GM18873 (cell line): ENCODE measurements at regions not wholly inside any gene's neighbourhood (a gene's known extent, or its start where the extent isn't known, plus 50 kb on each side); places are given as distances from the start of the nearest gene placed in this dataset.
"Not testable (repeated sequence)": the region's sequence is repeated elsewhere in the genome, so short reads cannot be mapped to it uniquely, and the experiment has no call there.

Experiments
- ATAC-seq: cut with Tn5 transposase; IDR thresholded peaks from one replicate; pipeline ENCODE4 v1.9.1; 2021; ENCODE audit warnings: mild to moderate bottlenecking, moderate library complexity, moderate number of reproducible peaks; ENCODE audit not compliant: unreplicated experiment, low FRiP score

DNA sequence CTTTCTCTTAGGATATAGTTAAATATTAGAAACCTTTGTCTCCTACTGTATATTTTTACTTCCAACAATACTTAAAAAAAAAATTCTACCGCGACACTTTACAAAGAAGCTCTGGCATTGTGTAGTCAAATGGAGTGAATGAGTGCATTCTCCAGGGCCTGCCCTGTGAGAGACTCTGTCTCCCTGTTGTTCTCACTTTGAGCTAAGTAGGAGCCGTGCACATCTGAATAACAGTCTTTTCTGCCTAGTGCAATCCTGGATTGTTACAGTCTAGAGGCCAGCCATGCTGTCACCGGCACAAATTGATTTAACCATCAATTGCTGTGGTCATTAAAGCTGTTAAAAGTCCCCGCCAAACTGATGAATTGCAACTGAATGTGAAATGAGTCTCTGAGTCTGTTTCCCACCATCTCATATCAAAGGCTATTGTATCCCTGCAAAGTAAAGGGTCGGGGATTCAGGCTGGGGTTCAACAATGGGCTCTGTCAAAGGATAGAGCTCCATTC is 156.0 kb downstream of the RFPL4B start:
- ATAC-seq: no peak

DNA sequence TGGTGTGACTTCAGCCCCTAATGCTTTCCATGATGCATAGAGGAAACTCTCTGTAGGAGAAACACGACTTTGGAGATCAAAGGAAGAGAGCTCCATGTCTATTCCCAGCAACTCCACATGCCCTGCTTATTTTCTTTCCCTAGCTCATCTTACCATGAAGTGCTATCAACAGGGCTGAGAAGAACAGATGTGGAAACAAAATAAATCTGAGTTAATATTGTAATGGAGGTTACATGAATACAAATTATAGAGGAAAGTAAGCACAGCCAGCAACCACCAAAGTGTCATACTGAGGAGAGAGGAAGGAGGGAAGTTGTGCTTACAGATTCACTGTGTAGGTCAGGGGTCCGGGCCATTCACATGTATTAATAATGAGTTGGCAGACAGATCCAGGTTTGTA is 157.5 kb downstream of the RFPL4B start:
- no peak for ATAC-seq

DNA sequence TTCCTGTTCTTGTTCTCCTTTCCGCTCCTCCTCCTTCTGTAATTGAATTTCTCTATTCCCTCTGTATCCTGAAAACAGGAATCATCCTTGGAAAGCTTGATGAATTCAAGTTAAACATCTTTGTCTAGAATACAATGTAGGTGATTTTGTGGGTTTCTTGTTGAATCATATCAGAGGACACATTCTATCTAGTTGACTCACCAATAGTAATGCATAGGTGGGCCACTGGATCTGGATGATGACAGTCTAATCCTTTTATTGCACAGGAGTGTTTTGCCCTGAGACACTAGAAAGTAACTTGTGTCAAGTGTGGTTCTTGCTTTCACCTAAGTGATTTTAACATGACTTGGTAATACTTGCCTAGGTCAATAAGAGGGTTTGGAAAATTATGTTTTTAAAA is 164.3 kb downstream of the RFPL4B start:
- no peak for ATAC-seq

DNA sequence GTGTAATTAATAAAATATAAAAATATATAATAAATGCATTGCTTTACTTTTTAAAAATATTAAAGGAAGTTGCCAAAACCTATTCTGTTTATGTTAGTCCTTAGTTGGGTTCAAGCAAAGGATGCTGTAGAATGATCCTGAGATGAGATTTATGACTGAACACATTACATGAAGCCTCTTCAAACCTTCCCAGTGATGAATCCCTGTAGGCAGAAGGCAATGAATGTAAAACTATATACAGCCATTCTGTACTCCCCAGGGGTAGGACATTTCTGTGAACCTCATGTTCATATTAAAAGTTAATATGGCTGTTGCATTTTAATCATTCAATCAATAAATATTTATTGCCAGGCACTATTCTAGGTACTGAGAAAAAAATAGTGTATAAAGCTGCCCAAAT is 166.0 kb downstream of the RFPL4B start:
- ATAC-seq: no peak

DNA sequence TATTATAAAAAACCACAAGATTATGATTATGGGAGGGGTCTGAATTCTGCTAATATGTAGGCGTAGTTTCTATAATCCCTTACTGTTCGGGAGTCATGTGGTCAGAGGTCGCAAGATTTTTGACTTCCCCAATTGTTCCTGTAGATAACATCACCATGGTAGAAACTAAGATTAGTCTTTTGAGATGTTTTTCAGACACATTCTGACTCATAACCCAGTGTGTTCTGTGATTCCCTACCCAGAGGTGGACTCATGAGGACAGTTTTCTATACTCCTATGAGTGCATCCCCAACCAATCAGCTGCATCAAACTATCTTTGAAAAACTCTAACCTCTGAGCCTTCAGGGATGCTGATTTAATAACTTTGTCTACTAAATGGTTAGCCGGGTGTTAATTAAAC is 175.5 kb downstream of the RFPL4B start:
- ATAC-seq: no peak

DNA sequence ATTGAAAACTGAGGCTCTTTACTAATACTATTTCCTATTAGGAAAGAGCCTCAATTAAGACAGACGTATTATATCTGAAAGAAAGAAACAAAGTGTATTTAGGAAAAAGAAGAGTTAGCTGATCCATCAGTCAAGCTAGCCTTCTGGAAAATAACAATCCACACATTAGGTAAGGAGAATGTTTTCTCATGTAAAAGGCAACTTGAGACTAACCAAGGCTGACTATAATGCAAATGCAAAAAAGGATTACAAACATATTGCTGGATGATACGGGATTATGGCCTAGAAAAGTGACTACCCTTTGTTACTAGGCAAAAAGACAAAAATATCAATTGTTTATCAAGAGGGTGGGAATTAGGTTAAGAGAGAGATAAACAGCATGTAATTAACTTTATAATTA is 176.9 kb downstream of the RFPL4B start:
- no peak for ATAC-seq

DNA sequence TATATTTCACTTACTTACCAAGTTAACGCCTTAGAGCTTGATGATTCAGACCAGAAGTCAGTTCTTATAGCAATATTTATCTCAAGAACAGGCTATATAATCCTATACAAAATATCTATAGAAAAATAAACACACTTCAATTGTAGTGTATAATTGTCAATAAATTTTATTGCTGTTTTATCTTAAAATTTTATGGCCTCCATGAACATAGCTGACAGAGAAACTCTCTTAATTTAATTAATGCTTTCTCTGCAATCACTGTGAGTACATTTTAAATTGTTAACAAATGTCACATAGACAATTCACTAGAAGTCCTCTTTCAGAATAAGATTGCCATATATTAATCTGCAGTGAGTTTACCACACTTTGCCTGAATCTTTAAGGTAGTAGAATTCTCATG is 178.6 kb downstream of the RFPL4B start:
- ATAC-seq: no peak

DNA sequence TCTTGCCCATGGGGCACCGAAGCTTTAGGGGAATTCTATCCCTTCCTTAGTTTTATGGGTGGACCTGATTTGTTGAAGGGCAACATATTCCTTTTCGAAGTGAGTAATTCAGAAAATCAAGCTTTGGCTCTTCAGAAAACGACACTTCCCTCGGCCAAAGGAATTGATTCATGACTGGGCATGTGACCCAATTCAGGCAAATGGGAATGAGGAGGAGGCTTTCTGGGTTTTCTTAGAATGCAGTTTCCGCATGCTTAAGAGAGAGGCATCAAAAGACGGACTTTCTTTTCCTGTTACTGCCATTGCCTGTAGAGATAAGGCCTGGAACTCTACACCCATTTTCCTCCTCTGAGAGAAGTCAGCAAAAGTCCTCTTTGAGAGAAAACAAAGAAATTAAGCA is 179.5 kb downstream of the RFPL4B start:
- ATAC-seq: no peak

DNA sequence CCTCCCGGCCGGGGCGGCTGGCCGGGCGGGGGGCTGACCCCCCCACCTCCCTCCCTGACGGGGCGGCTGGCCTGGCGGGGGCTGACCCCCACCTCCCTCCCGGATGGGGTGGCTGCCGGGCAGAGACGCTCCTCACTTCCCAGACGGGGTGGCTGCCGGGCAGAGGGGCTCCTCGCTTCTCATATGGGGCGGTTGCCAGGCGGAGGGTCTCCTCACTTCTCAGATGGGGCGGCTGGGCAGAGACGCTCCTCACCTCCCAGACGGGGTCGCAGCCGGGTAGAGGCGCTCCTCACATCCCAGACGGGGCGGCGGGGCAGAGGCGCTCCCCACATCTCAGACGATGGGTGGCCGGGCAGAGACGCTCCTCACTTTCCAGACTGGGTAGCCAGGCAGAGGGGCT is 181.2 kb downstream of the RFPL4B start:
- not testable (repeated sequence) for ATAC-seq

DNA sequence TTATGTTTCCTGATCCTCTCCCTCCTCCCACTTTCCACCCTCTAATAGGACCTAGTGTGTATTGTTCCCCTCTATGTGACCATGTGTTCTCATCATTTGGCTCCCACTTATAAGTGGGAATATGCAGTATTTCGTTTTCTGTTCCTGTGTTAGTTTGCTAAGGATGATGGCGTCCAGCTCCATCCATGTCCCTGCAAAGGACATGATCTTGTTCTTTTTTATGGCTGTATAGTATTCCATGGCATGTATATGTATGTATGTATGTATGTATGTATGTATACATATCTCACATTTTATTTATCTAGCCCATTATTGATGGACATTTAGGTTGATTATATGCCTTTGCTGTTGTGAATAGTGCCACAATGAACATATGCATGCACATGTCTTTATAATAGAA is 188.7 kb downstream of the RFPL4B start:
- ATAC-seq: no peak

DNA sequence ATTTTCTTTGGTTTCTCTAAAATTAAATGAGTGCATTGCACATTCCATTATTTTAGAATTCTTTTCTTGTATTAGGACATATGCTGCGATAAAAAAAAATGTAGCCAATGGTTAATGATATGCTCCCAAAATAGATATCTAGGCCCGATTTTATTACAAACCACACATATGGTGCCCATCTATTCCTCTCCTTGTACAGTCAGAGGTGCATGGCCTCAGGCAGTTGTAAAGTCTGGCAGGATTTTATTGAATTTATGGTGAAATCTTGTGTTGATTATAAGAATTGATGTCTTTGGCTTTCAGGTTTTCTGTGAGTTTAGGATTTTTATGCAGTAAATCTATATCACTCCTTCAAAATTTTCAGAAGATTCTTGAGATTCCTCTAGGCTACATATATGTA is 192.2 kb downstream of the RFPL4B start:
- no peak for ATAC-seq

DNA sequence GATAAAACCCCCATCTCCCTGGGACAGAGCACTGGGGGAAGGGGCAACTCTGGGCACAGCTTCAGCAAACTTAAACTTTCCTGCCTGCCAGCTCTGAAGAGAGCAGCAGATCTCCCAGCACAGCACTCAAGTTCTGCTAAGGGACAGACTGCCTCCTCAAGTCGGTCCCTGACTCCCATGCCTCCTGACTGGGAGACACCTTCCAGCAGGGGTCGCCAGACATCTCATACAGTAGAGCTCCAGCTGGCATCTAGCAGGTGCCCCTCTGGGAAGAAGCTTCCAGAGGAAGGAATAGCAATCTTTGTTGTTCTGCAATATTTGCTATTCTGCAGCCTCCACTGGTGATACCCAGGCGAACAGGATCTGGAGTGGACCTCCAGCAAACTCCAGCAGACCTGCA is 194.7 kb downstream of the RFPL4B start:
- ATAC-seq: not testable (repeated sequence)

DNA sequence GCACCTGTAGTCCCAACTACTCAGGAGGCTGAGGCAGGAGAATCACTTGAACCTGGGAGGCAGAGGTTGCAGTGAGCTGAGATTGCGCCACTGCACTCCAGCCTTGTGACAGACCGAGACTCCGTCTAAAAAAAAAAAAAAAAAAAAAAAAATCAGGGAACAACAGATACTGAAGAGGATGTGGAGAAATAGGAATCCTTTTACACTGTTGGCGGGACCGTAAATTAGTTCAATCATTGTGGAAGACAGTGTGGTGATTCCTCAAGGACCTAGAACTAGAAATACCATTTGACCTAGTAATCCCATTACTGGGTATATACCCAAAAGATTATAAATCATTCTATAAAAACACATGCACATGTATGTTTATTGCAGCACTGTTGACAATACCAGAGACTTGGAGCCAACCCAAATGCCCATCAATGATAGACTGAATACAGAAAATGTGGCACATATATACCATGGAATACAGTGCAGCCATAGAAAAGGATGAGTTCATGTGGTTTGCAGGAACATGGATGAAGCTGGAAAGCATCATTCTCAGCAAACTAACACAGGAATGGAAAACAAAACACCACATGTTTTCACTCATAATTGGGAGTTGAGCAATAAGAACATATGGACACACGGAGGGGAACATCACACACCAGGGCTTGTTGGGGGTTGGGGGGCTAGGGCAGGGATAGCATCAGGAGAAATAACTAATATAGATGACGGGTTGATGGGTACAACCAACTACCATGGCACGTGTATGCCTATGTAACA is 200.4 kb downstream of the RFPL4B start:
- not testable (repeated sequence) for ATAC-seq

DNA sequence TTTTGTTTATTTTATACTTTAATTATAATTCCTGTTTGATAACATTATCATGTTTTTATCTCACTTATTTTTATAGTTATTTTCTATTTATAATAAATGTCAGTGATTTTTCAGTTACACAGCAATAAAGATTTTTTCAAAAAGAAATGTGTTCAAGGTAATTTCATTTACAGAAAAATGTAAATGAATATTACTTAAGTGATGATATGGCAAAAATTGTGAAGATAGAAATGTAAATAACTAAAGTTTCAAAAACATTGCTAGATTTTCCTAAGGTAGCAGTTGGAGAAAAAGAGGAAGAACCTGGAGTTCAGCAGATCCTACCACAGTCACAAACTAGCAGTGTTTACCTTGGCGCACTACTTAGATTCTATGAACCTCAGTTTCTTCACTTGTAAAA is 202.6 kb downstream of the RFPL4B start:
- ATAC-seq: no peak

DNA sequence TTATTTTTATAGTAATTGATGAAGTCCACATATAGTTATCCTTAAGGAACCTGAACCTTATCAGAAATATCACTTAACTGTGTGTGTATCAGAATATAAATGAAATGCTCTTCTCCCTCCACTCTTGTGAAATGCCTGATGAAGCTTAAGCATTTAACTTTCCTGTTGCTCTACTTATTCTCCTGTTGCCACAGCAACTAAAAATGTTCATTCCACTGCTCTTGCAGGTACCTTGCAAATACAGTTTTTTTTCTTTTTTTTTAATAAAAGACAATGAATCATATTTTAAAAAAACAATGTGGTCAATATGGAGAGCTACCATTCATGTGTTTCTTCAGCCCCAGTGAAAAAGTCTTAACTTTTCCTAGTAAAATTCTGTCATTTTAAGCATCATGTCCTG is 210.3 kb downstream of the RFPL4B start:
- no peak for ATAC-seq

DNA sequence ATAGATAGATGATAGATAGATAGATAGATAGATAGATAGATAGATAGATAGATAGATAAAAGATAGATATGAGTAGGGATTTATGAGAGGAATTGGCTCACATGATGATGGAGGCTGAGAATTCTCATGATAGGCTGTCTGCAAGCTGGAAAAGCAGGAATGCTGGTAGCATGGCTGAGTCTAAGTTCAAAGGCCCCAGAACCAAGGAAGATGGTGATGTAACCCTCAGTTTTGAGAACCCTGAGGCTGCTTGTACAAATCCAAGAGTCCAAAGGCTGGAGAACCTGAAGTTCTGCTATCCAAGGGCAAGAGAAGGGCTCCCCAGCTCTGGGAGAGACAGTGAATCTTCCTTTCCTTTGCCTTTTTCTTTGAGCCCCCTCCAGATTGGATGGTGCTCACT is 210.8 kb downstream of the RFPL4B start:
- no peak for ATAC-seq

DNA sequence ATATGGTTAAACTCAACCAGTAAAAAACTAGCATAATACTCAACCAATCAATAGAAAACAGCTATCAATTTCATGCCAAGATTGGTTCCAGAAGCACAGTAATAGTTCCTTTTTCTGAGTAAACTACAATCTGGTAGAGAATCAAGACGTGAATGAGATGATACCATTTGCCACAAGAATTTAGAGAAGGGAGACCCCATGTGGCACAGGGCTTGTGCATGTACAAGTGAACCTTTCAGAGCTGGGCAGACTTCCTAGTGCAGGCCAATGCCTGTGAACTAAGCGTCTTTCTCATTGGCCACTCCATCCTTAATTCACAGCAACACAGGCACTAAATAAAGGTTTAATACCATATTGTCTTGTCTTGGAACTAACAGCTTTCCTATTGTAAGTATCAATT is 213.5 kb downstream of the RFPL4B start:
- no peak for ATAC-seq

DNA sequence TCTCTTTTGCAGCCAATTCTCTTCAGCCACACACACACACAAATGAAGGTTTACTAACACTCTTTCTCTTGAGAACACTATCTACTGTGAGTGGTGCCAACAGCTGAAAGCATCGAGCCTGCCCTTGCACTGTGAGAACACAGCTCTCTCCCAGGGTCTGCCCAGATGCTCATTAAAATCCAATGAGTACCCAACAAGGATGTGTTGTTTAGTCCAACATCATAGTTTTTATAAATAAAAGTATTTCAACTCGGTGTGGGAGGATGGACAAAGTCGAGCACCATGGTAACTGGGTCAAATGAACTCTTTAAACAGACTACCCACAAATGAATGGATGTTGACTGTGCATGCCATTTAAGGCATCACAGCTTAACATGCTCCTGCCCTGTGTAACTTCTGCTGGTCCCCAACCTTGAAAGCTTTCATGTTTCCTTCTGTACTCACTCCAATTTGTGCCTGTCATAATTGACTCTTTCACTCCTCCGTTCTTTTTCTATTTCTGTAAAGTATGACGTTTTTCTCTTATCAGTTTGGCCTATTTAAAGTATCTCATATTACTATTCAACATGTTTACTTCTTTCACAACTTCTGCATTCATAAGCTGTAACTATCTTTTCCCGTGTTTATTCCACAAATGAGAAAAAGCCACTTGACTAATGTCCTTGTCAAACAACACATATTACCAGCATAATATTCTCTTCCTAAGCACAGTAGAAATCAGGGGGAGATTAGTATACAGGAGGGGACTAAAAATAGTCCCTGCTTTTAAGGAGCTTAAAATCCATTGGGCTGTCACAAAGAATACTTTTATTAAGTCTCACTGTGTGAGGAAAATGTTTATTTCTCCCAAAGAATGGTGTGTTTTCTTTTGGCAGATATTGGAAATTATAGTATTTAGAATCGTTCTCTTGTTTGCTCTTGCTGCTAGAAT is 215.4 kb downstream of the RFPL4B start:
- no peak for ATAC-seq

DNA sequence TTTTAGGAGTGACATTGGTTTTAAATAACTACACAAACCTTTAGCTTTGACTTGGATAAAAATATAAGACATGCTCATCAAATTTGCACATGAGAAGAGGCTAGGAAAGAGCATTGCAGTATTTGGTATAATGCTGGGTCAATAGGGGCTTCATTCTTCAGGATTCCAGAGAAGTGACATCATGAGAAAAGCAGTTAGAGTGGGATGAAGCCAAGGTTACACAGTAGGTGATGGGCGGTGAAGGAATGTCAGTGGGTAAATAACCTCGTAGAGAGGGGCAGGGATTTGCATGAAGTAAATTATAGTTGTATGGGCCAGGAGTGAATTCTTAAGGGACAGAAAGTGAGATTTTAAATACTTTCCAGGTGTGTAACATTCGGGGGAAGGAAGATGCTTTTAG is 216.2 kb downstream of the RFPL4B start:
- ATAC-seq: no peak

DNA sequence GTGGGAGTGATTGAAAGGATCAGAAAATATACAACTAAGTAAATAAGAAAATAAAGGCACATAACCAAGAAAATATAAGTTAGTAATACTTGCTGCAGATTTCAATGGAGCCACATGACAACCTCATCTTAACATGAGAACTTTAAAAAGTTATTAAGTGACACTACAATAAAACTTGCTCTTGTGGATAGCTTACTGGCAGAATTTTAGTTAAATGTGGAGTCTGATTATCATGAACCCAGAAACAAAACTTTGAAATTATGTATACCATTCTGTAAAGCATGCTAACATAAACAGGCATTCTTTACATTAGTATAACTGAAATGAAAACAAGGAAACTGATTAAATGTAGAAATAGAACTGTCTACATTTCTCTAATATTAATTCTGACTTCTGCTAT is 220.9 kb downstream of the RFPL4B start:
- no peak for ATAC-seq

DNA sequence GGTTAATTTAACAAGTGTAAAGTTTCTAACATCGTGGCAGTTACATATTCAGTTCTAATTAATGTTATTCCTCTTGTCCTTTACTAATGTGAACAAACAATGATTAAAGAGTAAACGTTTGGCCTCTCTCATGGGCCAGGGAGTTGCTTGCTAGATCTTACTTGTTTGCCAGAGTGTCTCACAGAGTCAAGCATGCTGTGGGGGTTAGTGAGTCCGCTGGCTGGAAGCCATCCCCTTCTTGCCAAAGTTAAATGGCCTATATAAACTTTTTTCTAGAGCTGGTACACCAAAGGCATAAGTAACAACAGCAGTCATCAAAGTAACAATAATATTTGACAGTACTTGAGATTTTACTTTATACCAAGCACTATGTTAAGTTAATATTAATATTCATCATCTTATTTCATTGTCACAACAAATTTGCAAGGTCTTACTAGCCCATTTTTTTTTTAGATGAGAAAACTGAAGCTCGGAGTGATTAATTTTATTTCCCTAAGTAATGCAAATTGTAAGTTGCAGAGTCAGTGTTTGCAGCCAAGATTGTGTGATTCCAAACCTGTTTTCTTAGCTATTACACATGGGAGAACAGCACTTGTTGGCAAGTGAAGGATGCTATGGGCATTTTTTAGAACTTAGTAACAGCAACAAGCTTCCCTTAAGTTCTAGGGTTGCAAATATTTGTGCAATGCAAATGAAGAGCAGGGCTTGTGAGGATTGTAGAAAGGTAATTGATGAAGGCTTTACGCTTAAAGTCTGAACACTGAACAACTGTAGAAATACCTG is 224.5 kb downstream of the RFPL4B start:
- no peak for ATAC-seq
